ENCODE measurements at regions not wholly inside any gene's neighbourhood (a gene's known extent, or its start where the extent isn't known, plus 50 kb on each side); places are given as distances from the start of the nearest gene placed in this dataset.

- TF ChIP-seq EZH2 (IDR thresholded peaks at IDR 0.05; ENCODE audit: borderline replicate concordance, low read depth, low read length, severe bottlenecking) (no peak), CTCF (IDR thresholded peaks at IDR 0.05; ENCODE audit: borderline replicate concordance, extremely low read depth, low read length, poor library complexity, severe bottlenecking) (no peak)
- Histone ChIP-seq H3K4me3 (ENCODE audit: low read depth in 1 of 2, low read length in 2 of 2) (no peak overlapping the region), H4K20me1 (ENCODE audit: insufficient read depth, low read length) (no peaks in the 10 kb centered on the region), H3K27me3 (ENCODE audit: insufficient read depth, low read length, poor library complexity) (no peaks in the 10 kb centered on the region), H3K4me2 (ENCODE audit: insufficient read depth, low read length) (no peak overlapping the region), H2AFZ (ENCODE audit: low read depth, low read length) (no peak overlapping the region), H3K79me2 (ENCODE audit: insufficient read depth, low read length) (no peaks in the 10 kb centered on the region), H3K9ac (ENCODE audit: low read depth, low read length) (no peak overlapping the region), H3K36me3 (ENCODE audit: insufficient read depth, low read length) (no peaks in the 10 kb centered on the region), H3K4me1 (ENCODE audit: insufficient read depth, low read length) (no peaks in the 10 kb centered on the region), H3K9me3 (ENCODE audit: insufficient read depth, low read length, severe bottlenecking) (no peaks in the 10 kb centered on the region), H3K27ac (ENCODE audit: low read length) (no peak overlapping the region)
- ATAC-seq (ENCODE audit: insufficient read depth, low read depth) (no peak), DNase-seq (no peak)
These were observed 249.1 kb upstream of the E2F7 start for GRCh38 chr12:77314378-77315052.

DNA sequence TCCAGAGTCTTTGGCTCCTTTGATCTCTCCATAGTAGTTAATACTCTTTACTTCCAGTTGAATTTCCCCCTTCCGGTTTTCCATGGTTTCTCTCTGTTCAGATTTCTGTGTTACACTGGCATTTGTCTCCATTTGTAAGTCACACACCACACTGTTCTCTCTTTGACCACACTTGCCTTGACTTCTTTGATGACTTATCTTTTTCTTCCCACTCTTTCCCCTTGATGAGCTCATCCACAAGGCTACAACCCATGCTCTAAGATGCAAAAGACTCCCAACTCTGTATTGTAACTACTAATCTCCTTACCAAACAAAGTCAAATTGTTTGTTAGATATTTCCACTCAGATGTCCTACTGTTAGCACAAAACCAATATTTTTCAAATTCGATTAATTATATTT lies 242.7 kb upstream of the E2F7 start:
- no peaks in the 10 kb centered on the region for H4K20me1 ChIP-seq (ENCODE audit: insufficient read depth, low read length)
- no peak overlapping the region for H3K4me3 ChIP-seq (ENCODE audit: low read depth in 1 of 2, low read length in 2 of 2)
- H3K27me3 ChIP-seq (ENCODE audit: insufficient read depth, low read length, poor library complexity), result no peaks in the 10 kb centered on the region
- H3K9ac ChIP-seq (ENCODE audit: low read depth, low read length), result no peak overlapping the region
- no peaks in the 10 kb centered on the region for H3K36me3 ChIP-seq (ENCODE audit: insufficient read depth, low read length)
- H3K9me3 ChIP-seq (ENCODE audit: insufficient read depth, low read length, severe bottlenecking), result no peaks in the 10 kb centered on the region
- H3K79me2 ChIP-seq (ENCODE audit: insufficient read depth, low read length), result no peaks in the 10 kb centered on the region
- no peak overlapping the region for H3K27ac ChIP-seq (ENCODE audit: low read length)
- no peak overlapping the region for H2AFZ ChIP-seq (ENCODE audit: low read depth, low read length)
- TF ChIP-seq CTCF (IDR thresholded peaks at IDR 0.05; ENCODE audit: borderline replicate concordance, extremely low read depth, low read length, poor library complexity, severe bottlenecking) (no peak), EZH2 (IDR thresholded peaks at IDR 0.05; ENCODE audit: borderline replicate concordance, low read depth, low read length, severe bottlenecking) (no peak)
- H3K4me2 ChIP-seq (ENCODE audit: insufficient read depth, low read length), result no peak overlapping the region
- DNase-seq, result no peak
- H3K4me1 ChIP-seq (ENCODE audit: insufficient read depth, low read length), result no peaks in the 10 kb centered on the region
- ATAC-seq (ENCODE audit: insufficient read depth, low read depth), result no peak

GRCh38 chr12:77300811-77301210 lies 235.4 kb upstream of the E2F7 start:
- H4K20me1 ChIP-seq (ENCODE audit: insufficient read depth, low read length), result no peaks in the 10 kb centered on the region
- no peak overlapping the region for H3K4me3 ChIP-seq (ENCODE audit: low read depth in 1 of 2, low read length in 2 of 2)
- no peaks in the 10 kb centered on the region for H3K9me3 ChIP-seq (ENCODE audit: insufficient read depth, low read length, severe bottlenecking)
- H3K4me2 ChIP-seq (ENCODE audit: insufficient read depth, low read length), result no peak overlapping the region
- no peaks in the 10 kb centered on the region for H3K79me2 ChIP-seq (ENCODE audit: insufficient read depth, low read length)
- H2AFZ ChIP-seq (ENCODE audit: low read depth, low read length), result no peak overlapping the region
- H3K27ac ChIP-seq (ENCODE audit: low read length), result no peak overlapping the region
- H3K4me1 ChIP-seq (ENCODE audit: insufficient read depth, low read length), result no peaks in the 10 kb centered on the region
- TF ChIP-seq EZH2 (IDR thresholded peaks at IDR 0.05; ENCODE audit: borderline replicate concordance, low read depth, low read length, severe bottlenecking) (no peak), CTCF (IDR thresholded peaks at IDR 0.05; ENCODE audit: borderline replicate concordance, extremely low read depth, low read length, poor library complexity, severe bottlenecking) (no peak)
- H3K27me3 ChIP-seq (ENCODE audit: insufficient read depth, low read length, poor library complexity), result no peaks in the 10 kb centered on the region
- no peaks in the 10 kb centered on the region for H3K36me3 ChIP-seq (ENCODE audit: insufficient read depth, low read length)
- ATAC-seq (ENCODE audit: insufficient read depth, low read depth) (no peak), DNase-seq (no peak)
- no peak overlapping the region for H3K9ac ChIP-seq (ENCODE audit: low read depth, low read length)
